ENCODE measurements at regions not wholly inside any gene's neighbourhood (a gene's known extent, or its start where the extent isn't known, plus 50 kb on each side); places are given as distances from the start of the nearest gene placed in this dataset.
"Not testable (repeated sequence)": the region's sequence is repeated elsewhere in the genome, so short reads cannot be mapped to it uniquely, and the experiment has no call there.

- DNase-seq (ENCODE audit: low read depth): no peak
Observed at GRCh38 chr13:85601526-85601925, 197.7 kb downstream of the SLITRK6 start.

GRCh38 chr13:85597790-85598500 is 201.3 kb downstream of the SLITRK6 start:
- no peak for DNase-seq (ENCODE audit: low read depth)

- DNase-seq (ENCODE audit: low read depth): no peak
Observed at GRCh38 chr13:85592211-85592610, 207.0 kb downstream of the SLITRK6 start.

- no peak for DNase-seq (ENCODE audit: low read depth)
Observed at GRCh38 chr13:85590231-85590931, 208.8 kb downstream of the SLITRK6 start.

- DNase-seq (ENCODE audit: low read depth): no peak
Observed at GRCh38 chr13:85589021-85589420, 210.2 kb downstream of the SLITRK6 start.

- no peak for DNase-seq (ENCODE audit: low read depth)
Observed at GRCh38 chr13:85588359-85588758, 210.9 kb downstream of the SLITRK6 start.

GRCh38 chr13:85586856-85587255 is 212.4 kb downstream of the SLITRK6 start:
- no peak for DNase-seq (ENCODE audit: low read depth)

- DNase-seq (ENCODE audit: low read depth): peak; percentile 23
Observed at GRCh38 chr13:85586422-85586831, 212.8 kb downstream of the SLITRK6 start.

- DNase-seq (ENCODE audit: low read depth): no peak
Observed at GRCh38 chr13:85582890-85583289, 216.3 kb downstream of the SLITRK6 start.

GRCh38 chr13:85575110-85575509 is 224.1 kb downstream of the SLITRK6 start:
- no peak for DNase-seq (ENCODE audit: low read depth)

- DNase-seq (ENCODE audit: low read depth): no peak
Observed at GRCh38 chr13:85567909-85568308, 231.3 kb downstream of the SLITRK6 start.

- DNase-seq (ENCODE audit: low read depth): no peak
Observed at GRCh38 chr13:85565652-85566051, 233.6 kb downstream of the SLITRK6 start.

GRCh38 chr13:85564598-85564997 is 234.6 kb downstream of the SLITRK6 start:
- DNase-seq (ENCODE audit: low read depth): no peak

GRCh38 chr13:85562282-85562681 is 236.9 kb downstream of the SLITRK6 start:
- no peak for DNase-seq (ENCODE audit: low read depth)

- DNase-seq (ENCODE audit: low read depth): no peak
Observed at GRCh38 chr13:85557691-85558467, 241.3 kb downstream of the SLITRK6 start.

GRCh38 chr13:85551012-85551411 is 248.2 kb downstream of the SLITRK6 start:
- no peak for DNase-seq (ENCODE audit: low read depth)

GRCh38 chr13:85549819-85550218 is 249.4 kb downstream of the SLITRK6 start:
- DNase-seq (ENCODE audit: low read depth): no peak

GRCh38 chr13:85548845-85549244 is 250.4 kb downstream of the SLITRK6 start:
- not testable (repeated sequence) for DNase-seq (ENCODE audit: low read depth)

- DNase-seq (ENCODE audit: low read depth): no peak
Observed at GRCh38 chr13:85545771-85546170, 253.4 kb downstream of the SLITRK6 start.

- no peak for DNase-seq (ENCODE audit: low read depth)
Observed at GRCh38 chr13:85544756-85545155, 254.5 kb downstream of the SLITRK6 start.

GRCh38 chr13:85543144-85543543 is 256.1 kb downstream of the SLITRK6 start:
- DNase-seq (ENCODE audit: low read depth): no peak

GRCh38 chr13:85541476-85541875 is 257.7 kb downstream of the SLITRK6 start:
- no peak for DNase-seq (ENCODE audit: low read depth)

- no peak for DNase-seq (ENCODE audit: low read depth)
Observed at GRCh38 chr13:85538957-85539356, 260.3 kb downstream of the SLITRK6 start.
